AG10803 (cell line): ENCODE measurements at regions not wholly inside any gene's neighbourhood (a gene's known extent, or its start where the extent isn't known, plus 50 kb on each side); places are given as distances from the start of the nearest gene placed in this dataset.

Source experiments
- DNase-seq: peaks from one replicate; pipeline ENCODE4 v3.0.0; 2010; ENCODE audit warnings: low read depth
- H3K4me3 ChIP-seq: 2 replicates; pipeline ENCODE4 v1.5.1; 2011; ENCODE audit warnings: mild to moderate bottlenecking, low read length, control low read depth
- TF ChIP-seq, protein P1 (sequence below): conservative IDR thresholded peaks from 2 replicates; pipeline ENCODE4 v1.5.1; 2011; ENCODE audit warnings: mild to moderate bottlenecking, low read length, control low read depth, inconsistent platforms

DNA sequence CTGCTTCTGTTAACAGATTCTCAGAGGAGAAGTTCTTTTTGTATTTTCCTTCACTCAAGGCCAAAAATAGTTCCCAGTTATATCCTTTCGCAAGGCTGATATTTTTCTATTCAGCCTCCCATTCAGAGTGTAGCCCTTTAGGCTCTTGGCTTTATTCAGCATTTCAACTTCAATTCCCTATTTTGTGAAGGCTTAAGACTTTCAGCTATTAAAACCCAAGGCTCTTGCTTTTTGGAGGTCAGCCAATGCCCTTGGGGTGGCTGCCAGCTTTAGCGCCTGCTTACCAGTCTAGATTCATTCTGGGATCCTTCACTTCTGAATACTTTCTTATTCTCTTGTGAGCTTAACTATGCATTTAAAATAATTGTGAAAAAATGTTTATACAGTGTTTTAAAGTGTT is 57.3 kb upstream of the ADGRA3 start:
- DNase-seq = no peak
- TF ChIP-seq, protein P1, sequence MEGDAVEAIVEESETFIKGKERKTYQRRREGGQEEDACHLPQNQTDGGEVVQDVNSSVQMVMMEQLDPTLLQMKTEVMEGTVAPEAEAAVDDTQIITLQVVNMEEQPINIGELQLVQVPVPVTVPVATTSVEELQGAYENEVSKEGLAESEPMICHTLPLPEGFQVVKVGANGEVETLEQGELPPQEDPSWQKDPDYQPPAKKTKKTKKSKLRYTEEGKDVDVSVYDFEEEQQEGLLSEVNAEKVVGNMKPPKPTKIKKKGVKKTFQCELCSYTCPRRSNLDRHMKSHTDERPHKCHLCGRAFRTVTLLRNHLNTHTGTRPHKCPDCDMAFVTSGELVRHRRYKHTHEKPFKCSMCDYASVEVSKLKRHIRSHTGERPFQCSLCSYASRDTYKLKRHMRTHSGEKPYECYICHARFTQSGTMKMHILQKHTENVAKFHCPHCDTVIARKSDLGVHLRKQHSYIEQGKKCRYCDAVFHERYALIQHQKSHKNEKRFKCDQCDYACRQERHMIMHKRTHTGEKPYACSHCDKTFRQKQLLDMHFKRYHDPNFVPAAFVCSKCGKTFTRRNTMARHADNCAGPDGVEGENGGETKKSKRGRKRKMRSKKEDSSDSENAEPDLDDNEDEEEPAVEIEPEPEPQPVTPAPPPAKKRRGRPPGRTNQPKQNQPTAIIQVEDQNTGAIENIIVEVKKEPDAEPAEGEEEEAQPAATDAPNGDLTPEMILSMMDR = no peak
- no peak overlapping the region for H3K4me3 ChIP-seq

GRCh38 chr4:22573641-22574040 is 57.8 kb upstream of the ADGRA3 start:
- DNase-seq = no peak
- H3K4me3 ChIP-seq = no peak overlapping the region
- TF ChIP-seq, protein P1 = no peak

GRCh38 chr4:22574424-22574823 is 58.6 kb upstream of the ADGRA3 start:
- DNase-seq = no peak
- TF ChIP-seq, protein P1 = no peak
- H3K4me3 ChIP-seq = no peak overlapping the region

- no peak overlapping the region for H3K4me3 ChIP-seq
- TF ChIP-seq, protein P1 = no peak
- DNase-seq = no peak
Measured at GRCh38 chr4:22574880-22575279, 59.0 kb upstream of the ADGRA3 start.

- no peak for DNase-seq
- TF ChIP-seq, protein P1 = no peak
- no peak overlapping the region for H3K4me3 ChIP-seq
Measured at GRCh38 chr4:22587253-22587652, 71.4 kb upstream of the ADGRA3 start.

DNA sequence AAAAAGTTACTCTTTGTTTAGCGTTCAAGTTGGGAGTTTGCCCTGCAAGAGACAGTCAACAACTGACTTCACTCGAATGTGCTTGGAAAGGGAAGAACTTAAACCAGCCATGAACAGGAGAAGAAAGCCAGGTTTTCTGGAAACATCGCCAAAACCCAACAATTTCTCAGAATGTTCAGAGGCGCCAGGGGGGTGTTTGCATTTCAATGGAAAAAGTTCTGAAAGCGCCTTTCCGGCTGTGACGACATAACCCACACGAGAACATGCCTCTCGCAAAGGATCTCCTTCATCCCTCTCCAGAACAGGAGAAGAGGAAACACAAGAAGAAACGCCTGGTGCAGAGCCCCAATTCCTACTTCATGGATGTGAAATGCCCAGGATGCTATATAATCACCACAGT is 78.1 kb upstream of the ADGRA3 start:
- TF ChIP-seq, protein P1 = no peak
- DNase-seq = no peak
- no peak overlapping the region for H3K4me3 ChIP-seq

DNA sequence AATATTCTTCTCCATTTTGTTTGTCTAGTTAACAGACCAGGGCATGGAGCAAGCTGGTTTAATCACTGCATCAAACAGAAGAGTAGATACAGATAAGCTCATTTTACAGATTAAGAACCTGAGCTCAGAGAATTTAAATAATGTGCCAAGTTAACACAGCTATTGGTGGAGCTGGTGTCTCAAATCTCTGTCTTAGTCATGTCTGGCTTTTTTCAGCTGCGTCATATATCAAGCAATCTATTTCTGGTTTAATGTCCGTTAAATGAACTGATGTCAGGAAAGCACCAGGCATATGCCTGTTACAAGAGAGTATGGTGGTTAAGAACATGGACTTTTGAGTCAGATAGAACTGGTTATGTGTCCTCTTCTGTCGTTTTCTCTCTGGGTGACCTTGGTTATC is 79.8 kb upstream of the ADGRA3 start:
- no peak for DNase-seq
- TF ChIP-seq, protein P1 = no peak
- no peak overlapping the region for H3K4me3 ChIP-seq
